Uterus (tissue), 3 donors: ENCODE measurements at regions not wholly inside any gene's neighbourhood (a gene's known extent, or its start where the extent isn't known, plus 50 kb on each side); places are given as distances from the start of the nearest gene placed in this dataset.

Experiments used
- DNase-seq, 2 donors: peaks; one replicate each; pipeline ENCODE4 v3.0.0-alpha.2; 2019 to 2020
- H3K27ac ChIP-seq, 2 donors: fragments of 200-600 bp; sonication (generic); 1 replicate in 1 of 2; 2 replicates in 1 of 2; pipeline ENCODE4 v1.5.1; 2016 to 2018
- H3K27me3 ChIP-seq, 2 donors: fragments of 200-600 bp; sonication (generic); one replicate each; pipeline ENCODE4 v1.5.1; 2018 to 2019; ENCODE audit warnings: control low read depth in 1 of 2
- H3K36me3 ChIP-seq, 2 donors: fragments of 200-600 bp; sonication (generic); one replicate each; pipeline ENCODE4 v1.5.1; 2019; ENCODE audit warnings: control low read depth in 1 of 2
- H3K4me1 ChIP-seq, 2 donors: fragments of 200-600 bp; sonication (generic); one replicate each; pipeline ENCODE4 v1.5.1; 2018 to 2019; ENCODE audit warnings: control low read depth in 1 of 2
- H3K4me3 ChIP-seq, 2 donors: fragments of 200-600 bp; sonication (generic); 1 replicate in 1 of 2; 2 replicates in 1 of 2; pipeline ENCODE4 v1.5.1; 2018 to 2019; ENCODE audit warnings: mild to moderate bottlenecking in 1 of 2
- H3K9me3 ChIP-seq, 2 donors: fragments of 200-600 bp; sonication (generic); one replicate each; pipeline ENCODE4 v1.5.1; 2019; ENCODE audit warnings: control low read depth in 1 of 2
- CTCF ChIP-seq, 4 experiments: fragments of 200-600 bp in 2 of 4; fragments of 450-650 bp in 2 of 4; sonication (generic) in 2 of 4; IDR thresholded peaks; one replicate each; pipeline ENCODE4 v1.5.1; 2016 to 2019; ENCODE audit warnings: antibody characterized with exemption in 4 of 4, mild to moderate bottlenecking in 2 of 4, moderate library complexity in 1 of 4
- POLR2A ChIP-seq, 2 donors: fragments of 450-650 bp; IDR thresholded peaks; one replicate each; pipeline ENCODE4 v1.6.1; 2016; ENCODE audit warnings: antibody characterized with exemption in 2 of 2, mild to moderate bottlenecking in 1 of 2, moderate library complexity in 1 of 2
- intact Hi-C: fragments of 100-400 bp; cut with DNase I; formaldehyde crosslinking; loops from one replicate; pipeline ENCODE4 v1.15.1; 2023; ENCODE audit warnings: low total_unique reads
- donor health status: DM: yes; HTN: yes; CAD: no.

GRCh38 chr22:49052560-49052959, 775.1 kb downstream of the BRD1 start:
- Histone ChIP-seq H3K4me1 (no peaks in the 10 kb centered on the region), H3K9me3 (no peaks in the 10 kb centered on the region), H3K36me3 (no peaks in the 10 kb centered on the region), H3K27me3 (no peaks in the 10 kb centered on the region), H3K27ac (no peak overlapping the region), H3K4me3 (peak overlapping the region in 1 of 2 donors; percentile 16)
- intact Hi-C loops = no loop called here
- no peak for TF ChIP-seq CTCF (IDR thresholded peaks at IDR 0.05)
- TF ChIP-seq POLR2A (IDR thresholded peaks at IDR 0.05) = no peak
- DNase-seq = no peak

- Histone ChIP-seq H3K27me3 (no peaks in the 10 kb centered on the region), H3K4me1 (no peaks in the 10 kb centered on the region), H3K36me3 (no peaks in the 10 kb centered on the region), H3K4me3 (peak overlapping the region in 1 of 2 donors; percentile 16), H3K9me3 (no peaks in the 10 kb centered on the region), H3K27ac (no peak overlapping the region)
- DNase-seq = no peak
- TF ChIP-seq POLR2A (IDR thresholded peaks at IDR 0.05) (no peak), CTCF (IDR thresholded peaks at IDR 0.05) (no peak)
- intact Hi-C loops = no loop called here
Measured at GRCh38 chr22:49052023-49052538, 775.6 kb downstream of the BRD1 start.

DNA sequence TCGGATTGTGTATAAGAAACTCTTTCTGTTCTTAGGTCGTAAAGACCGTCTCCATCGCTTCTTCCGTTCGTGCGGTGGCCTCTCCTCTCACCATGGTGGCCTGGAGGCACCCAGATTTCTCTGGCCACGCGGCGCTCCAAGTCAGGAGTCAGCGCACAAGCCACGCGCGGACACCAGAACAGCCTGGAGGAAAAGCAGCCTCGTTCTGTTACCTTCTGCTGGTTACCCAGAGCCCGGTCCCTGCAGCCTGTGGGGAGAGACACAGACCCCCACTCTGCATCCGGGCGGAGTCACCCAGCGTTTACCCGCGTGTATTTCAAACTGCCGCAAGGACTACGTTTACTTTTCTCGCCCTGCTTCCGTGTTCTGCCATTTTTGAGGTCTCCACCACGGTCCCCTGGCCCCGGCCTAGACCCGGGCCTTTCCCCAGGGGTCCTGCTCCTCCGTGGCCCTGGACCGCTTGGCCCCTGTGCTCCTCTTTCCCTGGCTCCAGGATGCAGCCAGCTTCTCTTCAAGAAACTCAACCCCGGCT, 776.1 kb downstream of the BRD1 start:
- Histone ChIP-seq H3K27me3 (no peaks in the 10 kb centered on the region), H3K4me3 (no peak overlapping the region), H3K27ac (no peak overlapping the region), H3K36me3 (no peaks in the 10 kb centered on the region), H3K4me1 (no peaks in the 10 kb centered on the region), H3K9me3 (no peaks in the 10 kb centered on the region)
- TF ChIP-seq POLR2A (IDR thresholded peaks at IDR 0.05) (no peak), CTCF (IDR thresholded peaks at IDR 0.05) (no peak)
- no peak for DNase-seq
- intact Hi-C loops = no loop called here

DNA sequence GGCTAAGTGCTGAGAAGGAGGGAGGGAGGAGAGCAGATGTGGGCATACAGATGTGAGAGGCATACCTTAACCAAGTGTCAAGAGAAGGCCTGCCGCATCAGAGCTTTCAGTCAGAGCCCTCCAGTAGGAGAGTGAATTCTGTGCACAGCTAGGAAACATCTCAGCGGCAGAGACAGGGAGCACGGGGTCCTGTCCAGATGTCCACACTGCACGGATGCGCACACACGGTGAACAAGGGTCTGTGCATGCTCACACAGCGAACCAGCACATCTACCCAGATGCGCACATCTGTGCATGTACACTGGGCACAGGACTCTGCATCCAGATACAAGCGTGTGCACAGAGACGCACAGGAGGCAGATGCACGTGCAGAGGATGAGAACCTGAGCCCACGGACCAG, 778.0 kb downstream of the BRD1 start:
- no peaks in the 10 kb centered on the region for H3K36me3 ChIP-seq
- DNase-seq = peak in 1 of 2 donors; percentile 1
- no peaks in the 10 kb centered on the region for H3K4me1 ChIP-seq
- H3K9me3 ChIP-seq = no peaks in the 10 kb centered on the region
- H3K27me3 ChIP-seq = no peaks in the 10 kb centered on the region
- H3K27ac ChIP-seq = no peak overlapping the region
- intact Hi-C loops = no loop called here
- TF ChIP-seq CTCF (IDR thresholded peaks at IDR 0.05) = no peak
- H3K4me3 ChIP-seq = no peak overlapping the region

- Histone ChIP-seq H3K9me3 (no peaks in the 10 kb centered on the region), H3K27me3 (no peaks in the 10 kb centered on the region), H3K36me3 (no peaks in the 10 kb centered on the region), H3K4me3 (no peak overlapping the region), H3K4me1 (no peaks in the 10 kb centered on the region), H3K27ac (no peak overlapping the region)
- no peak for DNase-seq
- TF ChIP-seq POLR2A (IDR thresholded peaks at IDR 0.05) (no peak), CTCF (IDR thresholded peaks at IDR 0.05) (no peak)
- intact Hi-C loops = no loop called here
Measured at GRCh38 chr22:49048591-49048990, 779.1 kb downstream of the BRD1 start.
